ENCODE measurements at regions not wholly inside any gene's neighbourhood (a gene's known extent, or its start where the extent isn't known, plus 50 kb on each side); places are given as distances from the start of the nearest gene placed in this dataset.

- TF ChIP-seq POLR2A (IDR thresholded peaks at IDR 0.05) (no peak), CTCF (IDR thresholded peaks at IDR 0.05 in 8 of 11, conservative IDR thresholded peaks at IDR 0.05 in 3 of 11) (no peak)
These were observed 882.0 kb upstream of the EDIL3 start for GRCh38 chr5:85266692-85267091.
